Glutamatergic neuron (in vitro differentiated cells): ENCODE measurements at regions not wholly inside any gene's neighbourhood (a gene's known extent, or its start where the extent isn't known, plus 50 kb on each side); places are given as distances from the start of the nearest gene placed in this dataset.

Experiments
- DNase-seq: peaks from one replicate; pipeline ENCODE4 v3.0.0; 2022
- H3K27ac Mint-ChIP-seq: one replicate; pipeline ENCODE4 v1.8.0; 2020; ENCODE audit warnings: mild to moderate bottlenecking, mixed read lengths, inconsistent platforms; ENCODE audit not compliant: unreplicated experiment
- H3K27me3 Mint-ChIP-seq: one replicate; pipeline ENCODE4 v1.8.0; 2020; ENCODE audit warnings: mild to moderate bottlenecking, moderate library complexity, mixed read lengths, inconsistent platforms; ENCODE audit not compliant: unreplicated experiment
- H3K36me3 Mint-ChIP-seq: one replicate; pipeline ENCODE4 v1.8.0; 2020; ENCODE audit warnings: mild to moderate bottlenecking, mixed read lengths, inconsistent platforms; ENCODE audit not compliant: unreplicated experiment
- H3K4me1 Mint-ChIP-seq: one replicate; pipeline ENCODE4 v1.8.0; 2020; ENCODE audit warnings: mild to moderate bottlenecking, low read depth, mixed read lengths, inconsistent platforms; ENCODE audit not compliant: unreplicated experiment
- H3K4me3 Mint-ChIP-seq: one replicate; pipeline ENCODE4 v1.8.0; 2020; ENCODE audit warnings: mild to moderate bottlenecking, mixed read lengths, inconsistent platforms; ENCODE audit not compliant: unreplicated experiment
- H3K9me3 Mint-ChIP-seq: one replicate; pipeline ENCODE4 v1.8.0; 2020; ENCODE audit warnings: mild to moderate bottlenecking, moderate library complexity, mixed read lengths, inconsistent platforms; ENCODE audit not compliant: unreplicated experiment
- TF ChIP-seq, protein P1 (sequence below): fragments of 200-600 bp; sonication (generic); IDR thresholded peaks from one replicate; pipeline ENCODE4 v1.5.0; 2021; ENCODE audit not compliant: partially characterized antibody, unreplicated experiment

DNA sequence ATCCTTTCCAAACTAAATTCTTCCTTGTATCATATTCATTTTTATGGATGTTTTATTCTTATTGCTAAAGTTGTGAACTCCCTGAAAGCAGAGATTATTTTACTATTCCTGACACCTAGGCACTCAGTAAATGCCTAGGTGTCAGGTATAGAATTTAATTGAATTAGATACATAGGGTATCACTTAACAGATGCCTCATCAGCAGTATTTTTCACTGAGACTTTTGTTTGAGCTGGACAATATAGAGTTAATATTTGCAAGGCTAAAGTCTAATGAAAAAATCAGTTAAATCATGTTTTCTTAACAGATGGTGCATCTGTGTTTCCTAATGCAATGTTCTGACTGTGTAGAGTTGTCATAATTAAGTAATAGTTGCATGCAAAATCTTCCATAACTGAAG lies 182.7 kb downstream of the DERA start:
- DNase-seq: no peak
- H3K4me1 Mint-ChIP-seq: no peaks in the 10 kb centered on the region
- H3K27me3 Mint-ChIP-seq: no peaks in the 10 kb centered on the region
- H3K9me3 Mint-ChIP-seq: peaks cover 5% of the 10 kb centered on the region
- TF ChIP-seq, protein P1, sequence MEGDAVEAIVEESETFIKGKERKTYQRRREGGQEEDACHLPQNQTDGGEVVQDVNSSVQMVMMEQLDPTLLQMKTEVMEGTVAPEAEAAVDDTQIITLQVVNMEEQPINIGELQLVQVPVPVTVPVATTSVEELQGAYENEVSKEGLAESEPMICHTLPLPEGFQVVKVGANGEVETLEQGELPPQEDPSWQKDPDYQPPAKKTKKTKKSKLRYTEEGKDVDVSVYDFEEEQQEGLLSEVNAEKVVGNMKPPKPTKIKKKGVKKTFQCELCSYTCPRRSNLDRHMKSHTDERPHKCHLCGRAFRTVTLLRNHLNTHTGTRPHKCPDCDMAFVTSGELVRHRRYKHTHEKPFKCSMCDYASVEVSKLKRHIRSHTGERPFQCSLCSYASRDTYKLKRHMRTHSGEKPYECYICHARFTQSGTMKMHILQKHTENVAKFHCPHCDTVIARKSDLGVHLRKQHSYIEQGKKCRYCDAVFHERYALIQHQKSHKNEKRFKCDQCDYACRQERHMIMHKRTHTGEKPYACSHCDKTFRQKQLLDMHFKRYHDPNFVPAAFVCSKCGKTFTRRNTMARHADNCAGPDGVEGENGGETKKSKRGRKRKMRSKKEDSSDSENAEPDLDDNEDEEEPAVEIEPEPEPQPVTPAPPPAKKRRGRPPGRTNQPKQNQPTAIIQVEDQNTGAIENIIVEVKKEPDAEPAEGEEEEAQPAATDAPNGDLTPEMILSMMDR: no peak
- peaks cover 12% of the 10 kb centered on the region for H3K36me3 Mint-ChIP-seq
- no peak overlapping the region for H3K4me3 Mint-ChIP-seq
- H3K27ac Mint-ChIP-seq: no peak overlapping the region

DNA sequence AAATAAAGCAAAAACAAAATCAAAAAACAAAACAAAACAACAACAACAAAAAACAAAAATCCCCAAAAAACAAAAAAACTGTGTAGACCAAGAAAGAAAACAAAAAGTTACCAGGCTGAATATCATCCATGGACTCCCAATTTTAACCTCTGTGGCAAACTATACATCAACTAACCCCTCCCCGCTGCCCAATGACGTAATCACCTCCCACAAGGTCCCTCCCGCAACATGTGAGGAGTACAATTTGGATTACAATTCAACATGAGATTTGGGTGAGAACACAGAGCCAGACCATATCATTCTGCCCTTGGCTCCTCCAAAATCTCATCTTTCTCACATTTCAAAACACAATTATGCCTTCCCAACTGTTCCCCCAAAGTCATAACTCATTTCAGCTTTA lies 179.8 kb downstream of the DERA start:
- TF ChIP-seq, protein P1: no peak
- H3K36me3 Mint-ChIP-seq: peaks cover 12% of the 10 kb centered on the region
- H3K4me1 Mint-ChIP-seq: no peaks in the 10 kb centered on the region
- no peak for DNase-seq
- H3K9me3 Mint-ChIP-seq: peaks cover 5% of the 10 kb centered on the region
- no peak overlapping the region for H3K27ac Mint-ChIP-seq
- no peaks in the 10 kb centered on the region for H3K27me3 Mint-ChIP-seq
- H3K4me3 Mint-ChIP-seq: no peak overlapping the region

DNA sequence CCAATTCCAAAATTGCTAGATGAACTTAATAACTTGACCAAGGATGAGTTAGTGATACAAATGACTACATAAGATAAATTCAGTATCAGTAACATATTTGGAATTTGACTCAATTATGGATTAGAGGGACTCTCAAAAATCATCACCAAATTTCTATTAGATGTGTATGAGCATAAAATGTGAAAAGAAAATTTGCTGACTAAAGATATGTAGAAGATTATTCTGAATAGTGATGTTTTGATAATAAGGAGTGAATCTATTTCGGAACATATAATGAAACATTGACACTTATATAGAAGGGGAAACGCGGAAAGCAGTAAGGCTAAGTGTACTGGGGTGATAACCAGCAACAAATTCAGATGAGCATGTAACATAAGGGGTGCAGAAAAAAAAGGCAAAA lies 177.3 kb downstream of the DERA start:
- no peak overlapping the region for H3K27ac Mint-ChIP-seq

More for the DNA sequence above, 177.3 kb downstream of the DERA start:
- peaks cover 12% of the 10 kb centered on the region for H3K36me3 Mint-ChIP-seq
- no peaks in the 10 kb centered on the region for H3K27me3 Mint-ChIP-seq
- no peaks in the 10 kb centered on the region for H3K4me1 Mint-ChIP-seq
- H3K9me3 Mint-ChIP-seq: peaks cover 5% of the 10 kb centered on the region
- TF ChIP-seq, protein P1: no peak
- DNase-seq: no peak
- no peak overlapping the region for H3K4me3 Mint-ChIP-seq
